ENCODE measurements at regions not wholly inside any gene's neighbourhood (a gene's known extent, or its start where the extent isn't known, plus 50 kb on each side); places are given as distances from the start of the nearest gene placed in this dataset.

DNA sequence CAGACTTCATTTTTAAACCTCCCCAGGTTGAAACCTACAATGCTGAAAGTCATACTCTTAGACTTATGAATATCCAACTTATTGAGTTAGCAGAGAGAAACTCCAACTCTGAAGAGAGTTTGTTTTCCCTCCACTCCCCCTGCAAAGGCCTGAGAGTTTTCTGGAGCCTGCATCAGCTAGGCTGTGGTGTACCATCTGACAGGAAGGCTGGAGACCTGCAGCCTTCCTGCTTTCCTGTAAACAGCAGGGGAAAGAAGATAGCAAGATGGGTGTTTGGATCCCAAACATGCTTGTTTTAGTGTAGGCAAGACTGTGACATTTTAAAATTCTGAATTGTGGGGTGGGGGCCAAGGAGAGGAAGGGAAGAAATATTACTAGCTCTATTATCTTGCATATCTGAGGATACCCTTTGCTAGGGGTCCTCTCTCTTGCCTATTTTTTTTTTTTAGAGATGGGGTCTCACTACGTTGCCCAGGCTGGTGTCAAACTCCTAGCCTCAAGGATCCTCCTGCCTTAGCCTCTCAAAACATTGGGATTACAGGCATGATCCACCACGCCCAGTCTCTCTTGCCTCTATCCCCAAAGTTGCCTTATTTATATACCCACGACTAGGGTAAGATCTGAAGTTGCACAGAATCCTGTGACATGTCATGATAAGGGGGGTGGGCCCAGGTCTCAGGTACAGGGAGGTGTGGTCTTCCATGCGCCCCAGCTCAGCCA lies 51.0 kb upstream of the USP3 start:
- DNase-seq (ENCODE audit: insufficient read length, low spot score) (no peak), FAIRE-seq (no peak)
- TF ChIP-seq POU2F2 (IDR thresholded peaks at IDR 0.05; ENCODE audit: low read depth, low read length) (no peak), SPI1 (IDR thresholded peaks at IDR 0.05; ENCODE audit: low read depth, low read length) (no peak), PAX5 (IDR thresholded peaks at IDR 0.05; ENCODE audit: insufficient read depth, low read length, severe bottlenecking) (no peak), POLR2AphosphoS5 (IDR thresholded peaks at IDR 0.05; ENCODE audit: low read depth, low read length) (no peak), TAF1 (IDR thresholded peaks at IDR 0.05; ENCODE audit: low read depth, low read length) (no peak), POLR2A (IDR thresholded peaks at IDR 0.05; ENCODE audit: low read depth, low read length) (no peak)

DNA sequence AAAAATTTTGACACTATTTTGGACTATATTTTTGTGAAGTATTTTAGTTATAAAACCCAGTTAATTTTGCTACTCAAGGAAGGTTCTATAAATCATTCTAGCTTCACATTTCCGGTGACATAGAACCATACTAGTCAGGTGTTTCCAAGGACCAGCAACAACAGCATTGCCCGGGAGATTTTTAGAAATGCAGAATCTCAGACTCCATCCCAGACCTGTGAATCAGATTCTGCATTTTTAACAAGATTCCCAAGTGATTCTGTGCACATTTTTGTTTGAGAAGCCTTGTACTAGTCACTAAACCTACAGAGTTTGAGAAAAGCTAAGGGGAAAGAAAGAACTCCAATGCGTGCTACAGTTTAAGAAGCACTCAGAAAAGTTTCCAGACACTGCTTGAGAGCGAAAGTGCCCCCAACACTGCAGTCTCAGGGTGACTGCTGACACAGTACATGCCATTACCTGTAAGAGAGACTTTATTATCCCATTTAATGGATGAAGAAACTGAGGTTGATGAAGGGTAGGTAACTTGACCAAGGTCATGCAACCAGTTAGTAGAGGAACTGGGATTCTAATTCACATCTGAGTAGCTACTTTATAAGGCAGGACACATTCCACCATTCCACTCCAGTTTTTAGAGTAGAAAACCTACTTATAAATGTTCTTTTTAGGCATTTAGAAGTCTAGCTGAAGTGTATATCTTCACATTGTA lies 49.7 kb upstream of the USP3 start:
- FAIRE-seq (no peak), DNase-seq (ENCODE audit: insufficient read length, low spot score) (no peak)
- TF ChIP-seq POLR2AphosphoS5 (IDR thresholded peaks at IDR 0.05; ENCODE audit: low read depth, low read length), result no peak
- no peak for TF ChIP-seq TAF1 (IDR thresholded peaks at IDR 0.05; ENCODE audit: low read depth, low read length)
- TF ChIP-seq SPI1 (IDR thresholded peaks at IDR 0.05; ENCODE audit: low read depth, low read length), result no peak
- TF ChIP-seq PAX5 (IDR thresholded peaks at IDR 0.05; ENCODE audit: insufficient read depth, low read length, severe bottlenecking), result no peak
- no peak for TF ChIP-seq POU2F2 (IDR thresholded peaks at IDR 0.05; ENCODE audit: low read depth, low read length)
- no peak for TF ChIP-seq POLR2A (IDR thresholded peaks at IDR 0.05; ENCODE audit: low read depth, low read length)
